GM20000 (cell line): ENCODE measurements at regions not wholly inside any gene's neighbourhood (a gene's known extent, or its start where the extent isn't known, plus 50 kb on each side); places are given as distances from the start of the nearest gene placed in this dataset.

Experiments used
- DNase-seq: peaks from one replicate; pipeline ENCODE4 v3.0.0; 2012; ENCODE audit warnings: low spot score
- CTCF ChIP-seq: IDR thresholded peaks from 2 replicates; pipeline ENCODE4 v1.5.1; 2012; ENCODE audit warnings: mild to moderate bottlenecking, control low read depth; ENCODE audit errors: extremely low read depth, missing control alignments

- TF ChIP-seq CTCF: no peak
- no peak for DNase-seq
These were observed 189.0 kb downstream of the LYPLAL1 start for GRCh38 chr1:219362702-219363101.

DNA sequence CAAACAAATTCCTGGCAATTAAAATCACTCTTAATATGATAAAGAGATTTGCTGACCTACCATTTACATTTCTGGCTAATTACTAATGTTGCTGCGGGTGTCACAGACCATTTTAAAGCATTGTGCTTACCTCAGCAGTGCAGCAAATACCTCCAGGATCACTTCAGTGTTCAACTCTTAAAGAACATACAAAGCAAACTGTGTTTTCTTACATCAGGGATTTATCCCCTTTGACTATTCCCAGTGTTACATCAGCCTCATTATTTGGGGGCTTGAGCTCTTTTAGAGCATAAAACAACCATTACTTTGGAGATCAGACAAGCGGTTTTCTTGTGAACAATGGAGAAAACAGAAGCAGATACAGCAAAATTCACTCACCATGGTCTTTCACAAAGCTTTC is 185.4 kb downstream of the LYPLAL1 start:
- no peak for DNase-seq
- TF ChIP-seq CTCF: no peak

- TF ChIP-seq CTCF: no peak
- no peak for DNase-seq
These were observed 184.4 kb downstream of the LYPLAL1 start for GRCh38 chr1:219358080-219358479.

DNA sequence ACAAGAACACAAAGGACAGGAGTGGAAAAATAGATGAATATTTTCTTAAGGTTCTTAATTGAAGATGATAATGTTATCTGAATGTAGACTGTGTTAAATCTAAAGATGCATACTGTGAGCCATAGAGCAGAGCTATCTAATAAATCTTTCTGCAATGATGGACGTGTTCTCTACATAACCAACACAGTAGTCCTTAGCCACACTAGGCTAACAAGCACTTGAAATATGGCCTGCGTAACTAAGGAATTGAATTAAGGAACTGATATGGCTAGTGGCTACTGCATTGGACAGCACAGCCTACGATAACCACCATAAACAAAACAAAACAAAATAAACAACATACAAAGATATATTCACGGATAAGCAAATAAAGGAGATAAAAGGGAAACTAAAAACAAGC is 181.3 kb downstream of the LYPLAL1 start:
- DNase-seq: no peak
- no peak for TF ChIP-seq CTCF

- TF ChIP-seq CTCF: no peak
- no peak for DNase-seq
These were observed 179.4 kb downstream of the LYPLAL1 start for GRCh38 chr1:219352961-219353651.

DNA sequence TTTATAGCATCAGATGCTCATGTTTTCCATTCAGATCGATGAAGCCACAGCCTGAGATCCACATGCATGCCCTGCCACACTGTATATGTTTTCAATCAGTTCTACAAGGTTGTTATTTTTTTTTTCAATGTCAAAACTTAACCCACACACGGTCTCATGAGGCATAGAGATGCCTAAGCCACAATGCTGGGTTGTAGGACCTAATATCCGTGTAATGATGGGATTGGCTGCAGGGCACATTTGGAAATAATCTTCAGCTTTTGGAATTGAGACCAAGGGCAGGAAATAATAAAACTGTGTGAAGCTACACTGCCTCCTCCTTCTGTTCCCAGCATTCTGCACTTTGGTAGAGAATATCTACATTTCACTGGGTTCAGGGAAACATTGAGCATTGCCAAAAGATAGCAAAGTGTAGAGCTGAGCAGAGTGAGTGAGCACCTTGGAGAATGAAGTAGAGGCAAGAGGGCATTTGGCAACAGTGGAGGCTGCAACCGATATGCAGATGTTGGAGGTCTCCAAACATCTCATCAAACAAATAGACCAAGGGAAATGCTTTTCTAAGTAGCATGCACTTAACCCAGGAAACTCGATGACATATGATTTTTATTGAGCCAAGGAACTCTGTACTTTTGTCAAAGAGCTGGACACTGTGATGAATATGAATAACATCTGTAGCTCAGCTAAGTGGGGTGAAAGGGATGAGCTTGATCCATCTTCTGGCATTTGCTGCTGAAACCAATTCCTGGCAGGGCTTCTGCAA is 176.7 kb downstream of the LYPLAL1 start:
- DNase-seq: no peak
- TF ChIP-seq CTCF: no peak

DNA sequence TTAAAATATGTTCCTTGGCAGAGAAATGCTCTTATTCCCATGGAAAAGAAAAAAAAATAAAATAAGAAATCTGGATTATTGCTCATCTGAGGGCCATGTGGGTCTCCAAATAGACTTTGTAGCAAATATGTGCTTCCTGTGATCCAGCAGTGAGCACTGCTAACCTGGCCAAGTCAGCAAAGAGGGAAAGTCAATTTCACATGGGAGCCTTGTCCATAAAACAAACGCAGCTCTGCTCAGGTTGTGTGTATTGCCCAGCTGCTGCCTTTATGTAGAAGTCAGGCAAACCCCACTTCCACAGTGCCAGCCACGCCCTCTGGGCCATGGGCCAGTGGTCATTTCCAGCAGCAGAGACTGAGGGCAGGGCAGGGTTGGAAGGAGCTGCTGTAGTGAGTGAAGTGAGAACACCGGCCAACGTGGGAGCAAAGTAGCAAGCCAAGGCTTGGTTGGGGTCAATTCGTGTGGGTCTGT is 174.3 kb downstream of the LYPLAL1 start:
- TF ChIP-seq CTCF: no peak
- DNase-seq: no peak
